NOMO-1 treated with DMSO at 0.1 percent for 48 hours (cell line): ENCODE measurements at regions not wholly inside any gene's neighbourhood (a gene's known extent, or its start where the extent isn't known, plus 50 kb on each side); places are given as distances from the start of the nearest gene placed in this dataset.
"Not testable (repeated sequence)": the region's sequence is repeated elsewhere in the genome, so short reads cannot be mapped to it uniquely, and the experiment has no call there.

Experiments used
- DNase-seq: peaks from one replicate; lab custom pipeline; 2025; ENCODE audit not compliant: unreplicated experiment; lab: John Stamatoyannopoulos, UW

DNA sequence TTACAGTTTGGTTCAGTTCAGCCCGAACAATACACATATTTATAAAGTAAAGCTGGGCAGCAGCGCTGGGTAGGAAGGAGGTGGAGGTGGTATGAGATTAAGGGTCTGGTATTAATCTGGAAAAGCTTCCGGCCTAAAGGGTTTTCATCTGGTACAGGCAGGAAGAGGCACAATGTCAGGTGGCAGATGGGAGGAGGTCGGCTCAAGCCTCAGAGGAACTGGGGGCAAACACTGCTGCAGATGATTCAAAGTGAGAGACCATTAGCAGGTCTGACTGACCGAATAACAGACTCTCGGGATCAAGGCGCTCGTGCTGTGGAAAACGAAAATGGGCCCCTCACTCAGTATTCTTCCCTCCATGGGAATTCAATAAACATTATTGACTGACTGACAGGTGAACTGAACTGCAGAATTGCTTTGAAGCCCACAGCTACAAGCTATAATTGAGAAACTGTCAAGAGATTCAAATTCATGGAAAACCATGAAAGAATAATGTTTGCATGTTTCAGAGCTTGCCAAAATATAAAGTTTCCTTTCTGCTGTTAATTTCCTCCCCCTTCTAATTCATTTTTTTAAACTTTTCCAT, 75.3 kb downstream of the TMEM167A start:
- no peak for DNase-seq

DNA sequence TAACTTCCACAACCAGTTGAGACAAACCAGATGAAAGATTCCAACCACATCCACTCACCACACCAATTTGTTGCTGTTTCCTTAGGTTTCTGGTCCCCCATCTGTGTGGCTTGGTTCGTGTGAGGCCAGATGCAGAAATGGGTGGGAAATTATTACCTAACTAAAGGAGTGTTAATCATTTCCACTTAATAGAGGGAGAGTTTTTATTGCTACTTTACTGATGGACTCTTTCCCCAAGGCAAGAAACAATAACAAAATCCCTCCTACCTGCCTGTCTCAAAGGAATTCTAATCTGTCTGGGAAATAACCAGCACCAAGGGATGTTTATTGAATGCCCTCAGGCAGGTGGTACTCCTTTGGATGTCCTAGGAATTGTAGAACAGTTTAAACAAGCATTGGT, 76.3 kb downstream of the TMEM167A start:
- DNase-seq, result no peak

DNA sequence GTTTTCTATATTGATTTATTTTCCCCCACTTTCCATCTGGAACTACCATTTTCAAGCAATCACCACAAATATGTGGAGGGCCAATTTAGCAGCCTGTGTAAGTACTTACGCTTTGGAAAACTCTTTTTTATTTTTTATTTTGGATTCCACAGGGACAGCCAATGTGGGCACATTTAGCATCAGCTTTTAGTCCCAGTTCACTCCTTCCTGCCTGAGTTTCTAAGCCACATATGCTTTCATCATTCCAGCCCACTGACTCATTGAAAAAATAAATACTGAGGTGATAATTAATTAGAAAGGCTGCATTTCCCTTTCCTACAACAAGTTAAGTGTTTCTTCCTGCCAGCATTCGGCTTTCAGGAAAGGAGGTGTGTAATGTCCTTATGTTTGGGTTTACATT, 76.8 kb downstream of the TMEM167A start:
- DNase-seq, result no peak

DNA sequence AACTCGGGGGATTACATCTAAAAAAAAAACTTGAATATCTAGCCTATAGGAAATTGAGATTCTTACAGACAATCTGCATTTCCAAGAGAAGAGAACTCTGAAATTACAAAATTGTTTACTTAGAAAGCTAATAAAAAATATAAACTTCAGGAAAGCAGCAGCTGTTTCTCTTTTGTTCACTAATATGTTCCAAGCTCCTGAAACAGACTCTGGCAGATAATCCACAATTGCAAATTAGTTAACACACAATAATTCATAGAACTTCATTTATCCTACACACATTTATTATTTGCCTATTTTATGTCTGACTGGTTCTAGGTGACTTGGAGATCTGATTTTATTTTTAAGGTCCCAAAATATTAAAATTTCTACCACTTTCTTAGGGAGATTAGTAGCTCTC, 83.8 kb downstream of the TMEM167A start:
- no peak for DNase-seq

DNA sequence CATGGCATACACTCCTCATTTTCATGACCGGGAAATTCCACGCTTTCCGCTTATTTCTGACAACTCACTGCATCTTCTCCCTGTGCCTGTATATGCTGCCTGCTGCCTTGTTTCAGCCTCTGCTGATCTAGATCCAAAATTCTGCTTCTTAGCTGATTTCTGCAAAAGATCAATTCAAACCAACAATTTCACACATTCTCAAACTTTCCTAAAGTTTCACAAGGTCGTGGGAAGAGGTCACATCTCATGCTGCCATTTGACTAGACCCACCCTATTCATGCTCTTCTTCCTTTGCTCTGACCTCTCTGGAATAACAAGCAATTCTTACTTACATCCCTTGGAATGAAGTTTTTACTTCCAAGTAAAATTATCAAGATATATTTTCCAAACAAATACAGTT, 84.5 kb downstream of the TMEM167A start:
- no peak for DNase-seq

DNA sequence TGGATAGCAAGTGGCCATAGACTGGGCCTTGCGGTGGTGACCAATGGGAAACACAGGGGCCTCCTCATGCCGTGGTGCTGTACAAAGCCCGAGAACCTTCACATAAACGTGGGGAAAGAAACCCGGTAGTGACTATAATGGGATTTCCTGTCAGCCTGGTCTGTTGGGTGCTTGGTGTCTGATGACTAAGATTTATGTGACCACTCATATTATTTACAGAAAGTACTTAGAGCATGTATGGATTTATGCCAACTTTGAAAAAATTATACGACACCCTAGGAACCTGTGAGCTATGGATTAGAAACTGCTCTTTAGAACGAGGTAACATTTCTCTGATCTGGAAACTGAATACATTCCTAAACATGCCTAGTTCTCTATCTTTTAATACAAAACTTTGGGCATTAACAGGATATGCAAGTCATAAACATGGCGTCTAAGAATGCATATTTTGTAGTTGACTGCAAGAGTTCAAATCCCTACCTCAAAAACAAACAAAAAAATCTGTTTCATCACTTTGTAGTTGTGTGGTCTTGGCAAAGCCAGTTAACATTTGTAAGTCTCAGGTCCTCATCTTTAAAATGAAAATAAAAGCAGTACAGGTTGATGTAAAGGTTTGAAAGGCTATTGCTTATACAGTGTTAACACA, 85.4 kb downstream of the TMEM167A start:
- peak; percentile 55 for DNase-seq

DNA sequence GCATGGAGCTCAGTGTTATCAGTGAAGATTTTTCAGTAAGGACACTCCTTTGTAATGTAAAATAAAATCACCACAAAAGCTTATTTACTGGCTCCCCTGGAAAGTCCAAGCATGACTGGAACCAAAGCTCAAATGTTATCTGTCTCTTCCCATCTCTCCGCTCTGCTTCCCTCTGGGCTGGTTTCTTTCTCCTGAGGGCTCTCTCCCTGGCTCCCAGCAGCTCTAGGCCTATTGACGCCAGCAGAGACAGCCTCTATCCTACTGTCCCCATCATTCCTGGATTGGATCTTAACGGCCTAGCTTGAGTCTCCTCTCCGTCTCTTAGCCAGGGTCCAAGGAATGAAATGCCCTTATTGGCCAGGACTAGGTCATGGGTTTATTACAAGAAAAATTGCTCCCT, 86.1 kb downstream of the TMEM167A start:
- no peak for DNase-seq

DNA sequence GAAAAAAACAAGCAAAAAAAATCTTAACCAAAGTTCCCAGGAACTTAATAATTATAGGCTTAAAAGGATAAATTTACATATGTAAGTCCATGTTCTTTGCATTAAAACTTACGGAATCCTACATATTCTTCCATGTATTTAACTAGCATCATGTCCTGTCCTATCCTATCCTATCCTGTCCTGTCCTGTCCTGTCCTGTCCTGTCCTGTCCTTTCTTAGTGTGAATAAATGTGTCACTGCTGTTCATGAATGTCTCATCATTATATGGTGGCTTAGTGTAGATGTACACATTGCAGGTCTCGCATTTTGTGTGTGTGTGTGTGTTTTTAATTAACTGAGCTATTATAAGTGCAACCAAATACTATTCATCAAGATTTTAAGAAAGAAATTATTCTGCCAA, 90.0 kb downstream of the TMEM167A start:
- no peak for DNase-seq

DNA sequence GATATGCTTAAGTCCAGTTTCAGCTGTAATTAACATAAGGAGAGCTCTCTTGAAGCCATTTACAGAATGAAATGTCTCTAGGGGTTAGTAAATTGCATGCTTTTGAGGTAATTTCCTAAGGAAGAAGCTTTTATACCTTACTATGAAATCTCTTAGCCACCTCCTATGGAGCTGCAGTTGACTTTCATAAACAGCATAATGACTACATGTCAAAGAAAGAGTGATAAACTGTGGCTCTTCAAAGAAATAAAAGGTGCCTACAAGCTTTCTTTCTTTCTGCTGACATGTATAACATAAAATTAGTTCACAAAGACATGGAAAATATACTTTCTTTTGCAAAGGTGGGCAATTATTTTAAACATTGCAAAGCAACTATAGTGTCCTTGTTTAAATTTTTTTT, 90.8 kb downstream of the TMEM167A start:
- no peak for DNase-seq

DNA sequence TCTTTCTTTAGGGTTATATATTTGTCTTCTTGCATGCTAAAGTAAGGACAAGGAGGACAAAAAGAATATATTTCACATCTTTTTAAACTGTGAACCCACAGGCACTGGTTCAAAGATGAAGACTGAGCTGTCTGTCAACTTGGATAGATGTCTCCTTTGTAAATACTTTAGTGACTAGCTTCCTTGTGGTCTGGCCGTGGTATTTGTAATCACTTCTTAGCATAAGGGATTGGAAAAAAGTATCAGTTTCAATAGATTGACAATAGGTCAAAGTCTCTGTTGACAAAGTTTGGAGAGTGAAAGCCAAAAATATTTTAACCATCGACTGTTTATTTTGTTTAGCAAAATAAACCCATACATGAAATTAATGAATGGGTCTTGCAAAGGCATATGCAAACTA, 91.4 kb downstream of the TMEM167A start:
- no peak for DNase-seq

DNA sequence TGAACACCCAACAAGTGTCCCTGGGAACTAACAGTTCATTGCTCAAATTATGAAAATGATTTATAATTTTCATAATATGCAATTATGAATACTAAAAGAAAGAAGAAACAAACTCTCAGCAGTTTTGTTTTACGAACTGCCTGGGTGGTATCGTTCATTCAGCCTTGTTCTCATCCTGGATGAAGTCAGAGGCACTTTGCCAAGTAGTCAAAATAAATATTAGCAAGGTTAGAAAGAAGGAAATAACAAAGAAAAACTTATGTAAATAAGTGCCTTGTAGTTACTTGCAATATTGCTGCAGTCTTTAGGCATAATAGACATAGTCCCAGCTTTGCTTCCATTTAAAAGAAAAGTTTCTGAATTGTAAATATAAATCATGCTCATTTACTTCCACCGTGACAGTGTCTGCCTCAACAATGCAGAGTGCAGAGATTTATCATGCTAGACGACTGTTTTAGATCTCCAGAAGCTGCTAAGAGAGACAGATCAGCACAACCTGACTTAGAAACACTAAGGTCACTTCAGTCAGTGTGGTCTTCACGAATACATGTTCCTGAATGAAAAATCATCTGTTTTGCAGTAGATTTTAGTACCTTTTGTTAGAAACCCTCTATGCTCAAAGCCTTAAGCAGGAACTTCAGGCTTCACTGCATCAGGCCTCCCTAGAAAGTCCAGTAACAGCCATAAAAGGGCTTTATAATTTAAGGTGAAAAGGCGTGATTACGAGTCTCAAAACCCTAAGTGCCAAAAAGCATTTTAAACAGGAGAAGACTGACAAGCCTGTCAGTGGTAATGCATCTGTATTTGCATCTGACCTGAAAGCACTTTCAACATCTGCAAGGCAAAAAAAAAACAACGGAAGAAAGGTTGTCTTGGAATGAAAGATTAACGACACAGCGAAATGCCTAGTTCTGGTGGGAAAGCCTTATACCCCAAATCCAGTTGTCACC, 92.1 kb downstream of the TMEM167A start:
- no peak for DNase-seq

DNA sequence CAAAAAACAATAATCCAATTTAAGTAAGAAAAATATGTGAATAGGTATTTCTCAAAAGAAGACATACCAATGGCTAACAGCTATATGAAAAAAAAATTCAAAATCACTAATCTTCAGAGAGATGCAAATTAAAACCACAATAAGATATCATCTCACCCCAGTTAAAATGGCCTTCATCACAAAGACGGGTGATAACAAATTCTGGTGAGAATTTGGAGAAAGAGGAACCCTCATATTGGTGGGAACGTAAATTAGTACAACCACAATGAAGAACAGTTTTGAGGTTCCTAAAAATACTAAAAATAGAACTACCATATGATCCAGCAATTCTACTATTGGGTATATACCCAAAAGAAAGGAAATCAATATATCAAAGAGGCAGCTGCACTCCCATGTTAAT, 94.3 kb downstream of the TMEM167A start:
- peak; percentile 41 for DNase-seq

DNA sequence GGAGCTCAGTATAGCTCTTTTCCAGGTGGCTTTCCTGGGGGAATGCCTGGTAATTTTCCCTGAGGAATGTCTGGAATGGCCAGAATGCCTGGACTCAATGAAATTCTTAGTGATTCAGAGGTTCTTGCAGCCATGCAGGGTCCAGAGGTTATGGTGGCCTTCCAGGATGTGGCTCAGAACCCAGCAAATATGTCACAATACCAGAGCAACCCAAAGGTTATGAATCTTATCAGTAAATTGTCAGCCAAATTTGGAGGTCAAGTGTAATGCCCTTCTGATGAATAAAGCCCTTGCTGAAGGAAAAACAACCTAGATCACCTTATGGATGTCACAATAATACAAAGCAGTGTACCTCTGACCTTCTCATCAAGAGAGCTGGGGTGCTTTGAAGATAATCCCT, 100.3 kb downstream of the TMEM167A start:
- not testable (repeated sequence) for DNase-seq

DNA sequence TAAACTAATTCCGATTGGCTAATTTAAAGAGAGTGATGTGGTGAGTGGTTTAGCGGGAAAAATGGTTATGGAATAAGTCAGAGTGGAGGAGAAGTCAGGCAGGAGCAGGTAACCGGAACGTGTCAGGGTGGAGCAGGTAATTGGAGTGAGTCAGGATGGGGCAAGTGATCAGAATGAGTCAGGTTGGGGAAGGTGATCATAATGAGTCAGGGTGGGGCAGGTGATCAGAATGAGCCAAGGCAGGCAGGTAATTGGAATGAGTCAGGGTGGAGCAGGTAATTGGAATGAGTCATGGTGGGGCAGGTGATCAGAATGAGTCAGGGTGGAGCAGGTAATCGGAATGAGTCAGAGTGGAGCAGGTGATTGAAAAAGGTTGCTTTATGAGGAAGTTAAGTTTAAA, 101.4 kb downstream of the TMEM167A start:
- no peak for DNase-seq

DNA sequence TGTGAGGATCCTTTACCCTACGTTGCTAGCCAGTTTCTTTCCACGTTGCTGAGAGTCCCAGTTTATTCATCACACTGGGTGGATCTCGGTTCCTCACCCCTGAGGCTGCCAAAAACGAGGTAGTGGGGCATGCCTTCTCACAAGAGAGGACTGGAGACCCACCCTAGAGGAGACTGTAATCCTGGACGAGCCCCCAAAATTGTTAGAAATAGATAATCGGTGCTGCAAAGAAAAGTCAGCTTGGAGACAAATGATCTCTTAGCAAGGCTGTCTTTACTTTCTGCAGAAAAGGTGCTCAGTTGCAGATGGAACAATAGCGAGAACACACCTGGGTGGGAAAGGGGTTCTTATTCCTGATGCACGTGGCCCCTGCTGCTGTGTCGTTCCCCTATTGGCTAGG, 101.8 kb downstream of the TMEM167A start:
- no peak for DNase-seq

DNA sequence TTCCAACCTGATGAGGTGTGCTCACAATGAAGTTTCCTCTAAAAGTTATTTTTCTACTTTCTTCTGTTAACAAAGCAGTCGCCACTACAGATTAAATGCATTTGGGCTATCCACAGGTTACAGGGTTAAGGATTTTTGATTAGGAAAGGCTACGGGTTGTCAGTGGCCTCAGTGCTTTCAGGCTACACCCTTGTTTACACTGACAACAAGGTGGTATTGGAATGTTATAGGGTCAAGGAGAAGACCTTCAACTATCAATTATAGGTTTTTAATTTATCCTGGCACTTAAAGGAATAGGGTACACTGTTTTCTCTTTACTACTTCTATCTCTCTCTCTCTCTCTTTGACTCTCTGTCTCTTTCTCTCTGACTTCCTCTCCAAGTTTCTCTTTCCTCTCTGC, 102.8 kb downstream of the TMEM167A start:
- DNase-seq, result not testable (repeated sequence)

DNA sequence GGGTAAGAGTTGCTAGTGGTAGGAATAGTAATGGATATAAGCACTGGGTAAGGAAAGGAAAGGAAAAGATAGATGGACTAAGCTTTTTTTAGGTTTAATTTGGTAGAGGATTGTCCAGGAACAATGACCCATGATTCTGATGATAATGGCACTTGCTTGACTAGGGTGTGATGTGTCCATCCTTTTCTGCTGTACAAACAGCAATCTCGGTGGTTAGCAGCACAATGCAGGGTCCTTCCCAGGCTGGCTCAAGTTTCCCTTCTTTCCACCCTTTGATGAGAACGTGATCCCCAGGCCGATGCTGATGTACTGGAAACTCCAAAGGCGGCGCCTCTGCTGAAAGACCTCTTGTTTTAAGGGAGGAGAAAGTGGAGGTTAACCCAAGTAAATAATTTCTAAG, 105.3 kb downstream of the TMEM167A start:
- no peak for DNase-seq

DNA sequence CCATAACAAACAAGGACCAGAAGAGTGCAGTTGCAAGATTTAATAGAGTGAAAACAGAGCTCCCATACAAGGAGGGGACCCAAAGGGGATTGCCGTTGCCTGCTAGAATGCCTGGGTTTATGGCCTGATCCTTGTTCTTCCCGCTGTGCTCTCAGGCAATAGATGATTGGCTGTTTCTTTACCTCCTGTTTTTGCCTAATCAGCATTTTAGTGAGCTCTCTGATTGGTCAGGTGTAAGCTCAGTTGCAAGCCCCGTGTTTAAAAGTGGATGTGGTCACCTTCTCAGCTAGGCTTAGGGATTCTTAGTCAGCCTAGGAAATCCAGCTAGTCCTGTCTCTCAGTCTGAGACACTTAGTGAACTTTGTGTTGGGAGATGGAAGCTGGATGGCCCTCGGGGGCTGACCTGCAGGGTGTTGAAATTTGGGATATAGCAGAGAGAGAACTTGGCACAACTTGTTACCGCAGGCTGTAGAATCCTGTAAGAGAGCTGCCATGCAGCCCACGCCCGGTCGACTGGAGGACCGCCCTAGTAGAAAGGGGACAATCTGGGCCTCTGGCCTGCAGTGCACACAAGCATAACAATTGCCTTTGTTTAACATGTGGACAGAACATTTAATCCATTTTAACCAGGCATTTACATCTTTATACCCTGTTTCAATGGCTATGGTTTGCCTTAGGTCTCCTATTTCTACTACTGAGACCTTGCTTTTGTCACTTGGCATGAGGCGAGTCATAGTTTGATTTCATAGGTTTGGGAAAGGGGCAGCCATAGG, 106.0 kb downstream of the TMEM167A start:
- DNase-seq, result not testable (repeated sequence)

DNA sequence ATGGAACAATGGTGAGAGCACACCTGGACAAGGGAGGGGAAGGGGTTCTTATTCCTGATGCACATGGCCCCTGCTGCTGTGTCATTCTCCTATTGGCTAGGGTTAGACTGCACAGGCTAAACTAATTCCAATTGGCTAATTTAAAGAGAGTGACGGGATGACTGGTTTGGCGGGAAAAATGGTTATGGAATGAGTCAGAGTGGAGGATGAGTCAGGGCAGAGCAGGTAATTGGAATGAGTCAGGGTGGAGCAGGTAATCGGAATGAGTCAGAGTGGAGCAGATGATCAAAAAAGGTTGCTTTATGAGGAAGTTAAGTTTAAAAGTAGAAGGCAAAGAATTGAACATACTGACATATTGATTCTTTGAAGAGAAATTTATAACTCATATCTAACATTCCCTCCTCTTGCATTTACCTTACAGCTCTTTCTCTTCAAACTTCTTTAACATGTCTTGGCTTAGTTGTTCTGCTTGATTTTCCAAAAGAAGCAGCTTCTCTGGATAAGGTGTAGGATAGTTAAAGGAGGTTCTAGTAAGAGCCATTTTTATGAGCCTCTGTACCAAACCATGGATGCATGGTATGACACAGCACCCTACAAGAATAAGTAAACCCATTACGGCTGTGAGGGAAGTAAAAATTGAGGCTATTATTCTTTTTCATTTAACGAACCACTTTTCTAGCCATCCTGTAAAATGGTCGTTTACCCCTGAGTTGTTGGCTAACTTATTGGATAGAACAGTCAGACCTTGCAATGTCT, 107.8 kb downstream of the TMEM167A start:
- DNase-seq, result not testable (repeated sequence)

DNA sequence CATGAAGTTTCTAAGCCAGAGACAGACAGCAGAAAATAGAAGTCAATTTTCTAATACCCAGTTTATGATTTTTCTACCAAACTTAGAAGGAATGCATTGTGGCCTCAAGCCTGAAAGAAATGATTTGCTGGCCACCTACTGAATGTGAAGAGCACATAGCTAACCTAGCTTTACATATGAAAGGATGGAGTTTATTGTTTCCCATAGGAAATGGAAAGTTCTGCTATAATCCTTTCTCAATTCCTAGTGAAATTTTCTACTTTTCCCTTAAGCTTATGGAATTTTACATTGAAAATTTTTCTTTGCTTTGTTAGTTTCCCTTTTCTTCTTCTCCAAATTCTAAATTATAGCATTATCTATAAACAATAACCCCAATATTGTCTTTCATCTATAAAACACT, 110.1 kb downstream of the TMEM167A start:
- no peak for DNase-seq

DNA sequence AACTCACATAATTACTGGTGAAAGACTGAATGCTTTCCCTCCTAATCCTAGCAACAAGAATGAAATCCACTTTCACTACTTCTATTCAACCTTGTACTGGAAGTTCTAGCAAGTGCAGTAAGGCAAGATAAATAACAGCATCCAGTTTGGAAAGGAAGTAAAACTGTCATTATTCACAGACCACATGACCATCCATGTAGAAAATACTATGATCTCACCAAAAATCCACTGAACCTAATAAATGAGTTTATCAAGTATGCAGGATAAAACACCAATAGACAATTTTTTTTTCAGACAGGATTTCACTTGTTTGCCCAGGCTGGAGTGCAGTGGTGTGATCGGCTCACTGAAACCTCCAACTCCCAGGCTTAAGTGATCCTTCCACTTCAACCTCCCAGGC, 117.7 kb downstream of the TMEM167A start:
- no peak for DNase-seq
